Omental fat pad (tissue), 3 donors: ENCODE measurements at regions not wholly inside any gene's neighbourhood (a gene's known extent, or its start where the extent isn't known, plus 50 kb on each side); places are given as distances from the start of the nearest gene placed in this dataset.
A peak's percentile ranks its signal among the peaks of the same experiment; 100 is the strongest.

ENCODE experiments used
- ATAC-seq: fragments of 150-250 bp; one replicate; pipeline ENCODE4 v1.9.1; 2016; ENCODE audit warnings: mild to moderate bottlenecking, moderate library complexity; ENCODE audit not compliant: low FRiP score
- DNase-seq: peaks from one replicate; pipeline ENCODE4 v3.0.0-alpha.2; 2019; ENCODE audit warnings: low spot score
- TF ChIP-seq, protein P1 (sequence below), 3 donors: fragments of 450-650 bp; IDR thresholded peaks; one replicate each; pipeline ENCODE4 v1.5.1; 2016 to 2017; ENCODE audit warnings: antibody characterized with exemption in 3 of 3, mild to moderate bottlenecking in 3 of 3, moderate library complexity in 2 of 3

DNA sequence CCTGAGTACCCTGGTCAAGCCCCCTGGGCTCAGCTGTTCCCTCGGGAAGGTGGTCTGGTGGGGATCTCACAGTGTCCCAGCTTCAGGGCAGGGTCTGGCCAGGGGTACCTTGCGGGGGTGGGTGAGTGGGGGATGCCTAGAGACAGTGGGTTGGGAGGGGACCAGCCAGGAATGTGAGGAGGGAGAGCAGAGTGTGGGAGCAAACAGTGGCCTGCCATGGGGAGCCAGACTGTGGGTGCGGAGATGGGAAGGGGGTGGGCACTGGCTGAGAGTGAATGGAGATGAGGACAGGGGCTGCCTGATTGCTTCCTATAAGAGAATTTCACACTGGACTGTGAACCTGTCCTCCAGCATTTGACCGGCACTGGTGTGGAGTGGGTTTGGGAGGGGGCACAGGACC is 95.1 kb downstream of the VEGFA start:
- ATAC-seq: no peak
- TF ChIP-seq, protein P1, sequence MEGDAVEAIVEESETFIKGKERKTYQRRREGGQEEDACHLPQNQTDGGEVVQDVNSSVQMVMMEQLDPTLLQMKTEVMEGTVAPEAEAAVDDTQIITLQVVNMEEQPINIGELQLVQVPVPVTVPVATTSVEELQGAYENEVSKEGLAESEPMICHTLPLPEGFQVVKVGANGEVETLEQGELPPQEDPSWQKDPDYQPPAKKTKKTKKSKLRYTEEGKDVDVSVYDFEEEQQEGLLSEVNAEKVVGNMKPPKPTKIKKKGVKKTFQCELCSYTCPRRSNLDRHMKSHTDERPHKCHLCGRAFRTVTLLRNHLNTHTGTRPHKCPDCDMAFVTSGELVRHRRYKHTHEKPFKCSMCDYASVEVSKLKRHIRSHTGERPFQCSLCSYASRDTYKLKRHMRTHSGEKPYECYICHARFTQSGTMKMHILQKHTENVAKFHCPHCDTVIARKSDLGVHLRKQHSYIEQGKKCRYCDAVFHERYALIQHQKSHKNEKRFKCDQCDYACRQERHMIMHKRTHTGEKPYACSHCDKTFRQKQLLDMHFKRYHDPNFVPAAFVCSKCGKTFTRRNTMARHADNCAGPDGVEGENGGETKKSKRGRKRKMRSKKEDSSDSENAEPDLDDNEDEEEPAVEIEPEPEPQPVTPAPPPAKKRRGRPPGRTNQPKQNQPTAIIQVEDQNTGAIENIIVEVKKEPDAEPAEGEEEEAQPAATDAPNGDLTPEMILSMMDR (IDR thresholded peaks at IDR 0.05): no peak
- DNase-seq: no peak

DNA sequence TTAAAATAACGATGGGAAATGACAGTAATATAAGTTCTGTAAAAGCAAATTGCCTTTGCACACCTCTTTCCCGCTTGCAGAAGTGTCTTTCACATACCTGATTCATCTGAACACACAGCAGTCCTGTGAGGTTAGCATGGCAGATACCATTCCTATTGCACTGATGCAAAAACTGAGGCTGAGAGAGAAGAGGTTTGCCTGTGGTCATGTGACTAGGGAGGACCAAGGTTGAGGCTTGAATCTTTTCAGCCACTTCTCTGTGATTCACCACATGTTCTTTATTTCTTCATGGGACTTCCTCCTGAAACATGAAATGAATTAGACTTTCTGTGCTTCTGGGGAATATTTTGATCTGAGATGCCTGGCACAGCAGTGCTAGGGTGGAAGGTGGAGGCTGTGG is 92.9 kb downstream of the VEGFA start:
- no peak for ATAC-seq
- no peak for DNase-seq
- TF ChIP-seq, protein P1 (IDR thresholded peaks at IDR 0.05): no peak

DNA sequence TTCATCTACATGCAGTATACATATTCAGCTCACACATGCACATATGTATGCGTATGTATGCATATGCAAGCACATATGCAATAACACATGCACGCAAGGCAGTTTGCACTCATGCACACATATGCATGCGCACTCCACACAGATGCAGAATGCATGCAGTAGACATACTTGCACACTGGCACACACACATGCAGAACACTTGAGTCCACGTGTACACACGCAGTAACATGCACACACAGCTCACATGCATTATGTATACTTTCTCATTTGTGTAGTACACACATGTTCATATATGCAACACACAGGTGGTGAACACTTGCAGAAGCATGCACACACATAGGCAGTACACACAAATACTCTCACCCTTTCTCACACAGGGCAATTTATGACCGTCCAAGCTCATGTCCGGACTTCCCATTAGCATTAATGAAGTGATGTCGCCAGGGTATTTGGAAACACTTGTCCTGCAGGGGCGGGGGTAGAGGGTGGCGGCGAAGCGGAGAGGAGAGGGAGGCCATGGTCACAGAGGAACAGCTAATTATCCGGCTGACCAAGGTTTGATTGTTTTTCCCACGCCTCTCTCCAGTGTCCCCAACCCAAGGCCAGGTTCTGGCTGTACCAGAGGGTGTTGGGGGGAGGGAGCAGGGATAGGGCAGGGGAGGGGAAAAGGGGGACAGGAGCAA is 91.3 kb downstream of the VEGFA start:
- TF ChIP-seq, protein P1 (IDR thresholded peaks at IDR 0.05): no peak
- no peak for ATAC-seq
- no peak for DNase-seq

DNA sequence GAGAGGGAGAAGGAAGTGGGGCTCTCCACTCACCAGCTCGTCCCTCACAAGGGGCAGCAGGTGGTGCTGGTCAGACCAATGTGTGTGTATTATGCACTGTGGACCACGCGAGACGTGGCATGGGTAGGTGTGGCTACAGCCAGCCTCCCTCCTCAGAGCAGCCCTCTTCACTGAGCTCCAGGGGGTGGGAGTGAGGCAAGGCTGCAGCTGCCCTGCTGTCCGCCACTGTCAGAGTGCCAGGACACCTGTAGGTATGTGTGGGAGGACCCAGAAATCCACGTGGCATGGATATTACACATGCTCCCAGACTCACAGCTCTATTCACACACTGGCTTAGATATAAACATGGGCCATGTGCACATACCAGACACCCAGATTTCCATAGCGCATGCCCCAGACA is 90.3 kb downstream of the VEGFA start:
- TF ChIP-seq, protein P1 (IDR thresholded peaks at IDR 0.05): no peak
- ATAC-seq (peak; percentile 43), DNase-seq (no peak)

DNA sequence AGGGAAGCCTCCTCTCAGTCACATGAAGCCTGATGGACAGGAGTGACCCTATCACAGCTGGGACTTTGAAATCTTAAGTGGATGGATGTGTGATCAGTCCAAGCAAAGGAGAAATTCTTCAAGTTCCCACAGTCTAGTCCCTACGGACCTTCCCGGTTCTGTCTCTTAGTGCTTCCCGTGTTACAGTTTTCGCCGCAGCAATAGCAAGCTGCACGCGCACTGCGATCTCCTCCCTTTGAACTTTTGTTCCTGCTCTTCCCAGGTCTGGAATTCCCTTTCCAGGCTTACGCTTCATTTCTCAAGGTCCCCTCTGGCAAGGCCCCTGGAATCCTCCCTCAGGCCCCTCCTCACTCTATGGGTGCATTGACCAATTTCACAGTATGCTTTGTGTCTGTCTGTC is 89.2 kb downstream of the VEGFA start:
- DNase-seq (no peak), ATAC-seq (no peak)
- TF ChIP-seq, protein P1 (IDR thresholded peaks at IDR 0.05): no peak

DNA sequence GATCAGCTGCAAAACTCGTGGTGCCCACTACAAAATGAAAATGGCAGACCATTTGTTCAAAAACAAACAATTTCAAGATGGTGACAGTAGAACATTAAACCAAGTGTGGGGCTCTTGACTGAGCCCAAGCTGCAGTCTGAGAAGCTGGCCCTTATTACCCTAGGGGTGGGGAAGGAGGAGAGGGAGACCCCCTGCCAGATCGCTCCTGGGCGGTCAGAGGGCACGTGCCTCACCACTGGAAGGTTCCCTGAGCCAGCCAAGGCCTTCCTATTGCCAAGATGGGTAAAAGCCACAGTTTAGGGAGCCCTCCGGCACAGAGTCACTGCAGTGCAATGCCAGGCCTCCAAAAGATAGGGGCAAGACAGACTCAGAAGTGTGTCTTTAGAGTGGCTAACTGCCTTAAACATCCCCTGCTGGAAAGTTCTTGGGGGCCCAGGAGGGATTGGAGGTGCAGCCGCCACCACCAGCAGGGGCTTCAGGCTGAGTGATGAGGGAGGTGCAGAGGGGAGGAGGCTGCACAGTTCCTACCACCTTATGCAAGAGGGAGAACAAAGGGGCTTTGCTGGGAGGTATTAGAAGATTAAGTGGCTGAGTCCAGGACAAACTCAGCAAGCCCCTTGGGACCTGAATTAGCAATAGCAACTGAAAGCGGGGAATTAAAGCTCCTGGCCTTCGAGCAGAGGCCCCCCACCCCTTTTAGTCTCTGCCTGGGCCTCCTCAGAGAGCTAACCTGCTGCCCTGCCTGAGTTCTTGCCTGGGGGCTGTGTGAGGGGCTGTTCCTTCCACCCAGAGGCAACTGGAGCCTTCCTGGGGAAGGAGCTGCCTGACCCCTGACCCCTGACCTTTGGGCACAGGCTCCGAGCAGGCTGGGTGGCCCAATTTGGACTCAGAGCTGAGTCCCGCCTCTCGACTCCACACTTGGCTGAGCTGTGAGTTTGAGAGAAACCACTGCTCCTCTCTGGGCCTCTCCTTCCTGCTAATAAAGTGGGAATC is 88.4 kb downstream of the VEGFA start:
- ATAC-seq: no peak
- DNase-seq: no peak
- TF ChIP-seq, protein P1 (IDR thresholded peaks at IDR 0.05): no peak
